Endothelial cell of umbilical vein (primary cell): ENCODE measurements at regions not wholly inside any gene's neighbourhood (a gene's known extent, or its start where the extent isn't known, plus 50 kb on each side); places are given as distances from the start of the nearest gene placed in this dataset.

ENCODE experiments used
- CTCF ChIP-seq, 2 donors: IDR thresholded peaks; 1 replicate in 1 of 2; 2 replicates in 1 of 2; pipeline ENCODE4 v1.5.1; 2011; ENCODE audit warnings: low read length in 2 of 2, mild to moderate bottlenecking in 2 of 2, moderate library complexity in 2 of 2, control low read depth in 1 of 2, inconsistent platforms in 1 of 2, low read depth in 1 of 2; ENCODE audit not compliant: insufficient read depth in 1 of 2; ENCODE audit errors: extremely low read depth in 1 of 2
- EZH2 ChIP-seq: IDR thresholded peaks from 2 replicates; pipeline ENCODE4 v1.6.1; 2012; ENCODE audit warnings: borderline replicate concordance, low read depth, mild to moderate bottlenecking, moderate library complexity, low read length, inconsistent platforms; ENCODE audit not compliant: severe bottlenecking
- FOS ChIP-seq: IDR thresholded peaks from 2 replicates; pipeline ENCODE4 v1.6.1; 2011; ENCODE audit warnings: mild to moderate bottlenecking, low read length, moderate library complexity, borderline replicate concordance; ENCODE audit not compliant: insufficient read depth
- GATA2 ChIP-seq: IDR thresholded peaks from 2 replicates; pipeline ENCODE4 v1.7.0; 2011; ENCODE audit warnings: low read depth, mild to moderate bottlenecking, moderate library complexity, mixed read lengths, low read length; ENCODE audit not compliant: insufficient read length, insufficient read depth
- JUN ChIP-seq: IDR thresholded peaks from 2 replicates; pipeline ENCODE4 v1.6.1; 2011; ENCODE audit warnings: borderline replicate concordance, low read depth; ENCODE audit not compliant: insufficient read length, insufficient read depth
- MAX ChIP-seq: IDR thresholded peaks from 2 replicates; pipeline ENCODE4 v1.6.1; 2011; ENCODE audit not compliant: insufficient read depth, insufficient read length
- MYC ChIP-seq: IDR thresholded peaks from one replicate; pipeline ENCODE4 v1.6.1; 2011; ENCODE audit warnings: mild to moderate bottlenecking, low read depth, low read length
- POLR2A ChIP-seq: IDR thresholded peaks from 2 replicates; pipeline ENCODE4 v1.6.1; 2012; ENCODE audit warnings: low read depth, mild to moderate bottlenecking, control low read depth, low read length
- POLR2AphosphoS5 ChIP-seq: IDR thresholded peaks from 2 replicates; pipeline ENCODE4 v1.6.1; 2012; ENCODE audit warnings: low read depth, mild to moderate bottlenecking, control low read depth, low read length, moderate library complexity; ENCODE audit not compliant: insufficient read depth

GRCh38 chr5:173717959-173718358, 101.5 kb upstream of the BOD1 start:
- no peak for TF ChIP-seq CTCF (IDR thresholded peaks at IDR 0.05; ENCODE audit: extremely low read depth in 1 of 2, insufficient read depth in 1 of 2, low read depth in 1 of 2, low read length in 2 of 2)
- no peak for TF ChIP-seq EZH2
- TF ChIP-seq POLR2A, result no peak
- no peak for TF ChIP-seq MAX
- TF ChIP-seq POLR2AphosphoS5, result peak; percentile 28
- TF ChIP-seq MYC, result no peak
- peak; percentile 42 for TF ChIP-seq FOS
- peak; percentile 43 for TF ChIP-seq GATA2
- no peak for TF ChIP-seq JUN
